ENCODE measurements at regions not wholly inside any gene's neighbourhood (a gene's known extent, or its start where the extent isn't known, plus 50 kb on each side); places are given as distances from the start of the nearest gene placed in this dataset.

- no peaks in the 10 kb centered on the region for H3K27me3 ChIP-seq
- H3K9me3 ChIP-seq: no peaks in the 10 kb centered on the region
- no peak overlapping the region for H3K4me3 ChIP-seq
- intact Hi-C loops (cut with DNase I): no loop called here
- ATAC-seq (no peak), DNase-seq (no peak)
- TF ChIP-seq, protein P1, sequence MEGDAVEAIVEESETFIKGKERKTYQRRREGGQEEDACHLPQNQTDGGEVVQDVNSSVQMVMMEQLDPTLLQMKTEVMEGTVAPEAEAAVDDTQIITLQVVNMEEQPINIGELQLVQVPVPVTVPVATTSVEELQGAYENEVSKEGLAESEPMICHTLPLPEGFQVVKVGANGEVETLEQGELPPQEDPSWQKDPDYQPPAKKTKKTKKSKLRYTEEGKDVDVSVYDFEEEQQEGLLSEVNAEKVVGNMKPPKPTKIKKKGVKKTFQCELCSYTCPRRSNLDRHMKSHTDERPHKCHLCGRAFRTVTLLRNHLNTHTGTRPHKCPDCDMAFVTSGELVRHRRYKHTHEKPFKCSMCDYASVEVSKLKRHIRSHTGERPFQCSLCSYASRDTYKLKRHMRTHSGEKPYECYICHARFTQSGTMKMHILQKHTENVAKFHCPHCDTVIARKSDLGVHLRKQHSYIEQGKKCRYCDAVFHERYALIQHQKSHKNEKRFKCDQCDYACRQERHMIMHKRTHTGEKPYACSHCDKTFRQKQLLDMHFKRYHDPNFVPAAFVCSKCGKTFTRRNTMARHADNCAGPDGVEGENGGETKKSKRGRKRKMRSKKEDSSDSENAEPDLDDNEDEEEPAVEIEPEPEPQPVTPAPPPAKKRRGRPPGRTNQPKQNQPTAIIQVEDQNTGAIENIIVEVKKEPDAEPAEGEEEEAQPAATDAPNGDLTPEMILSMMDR (IDR thresholded peaks at IDR 0.05): no peak
- H3K27ac ChIP-seq: no peak overlapping the region
- H3K4me1 ChIP-seq: no peaks in the 10 kb centered on the region
- no peaks in the 10 kb centered on the region for H3K36me3 ChIP-seq
These were observed 114.3 kb upstream of the PLPPR1 start for GRCh38 chr9:100914266-100914665.

- Histone ChIP-seq H3K27ac (no peak overlapping the region), H3K9me3 (no peaks in the 10 kb centered on the region), H3K27me3 (no peaks in the 10 kb centered on the region), H3K36me3 (no peaks in the 10 kb centered on the region), H3K4me1 (no peaks in the 10 kb centered on the region), H3K4me3 (no peak overlapping the region)
- no peak for DNase-seq
- intact Hi-C loops (cut with DNase I): no loop called here
- no peak for ATAC-seq
- TF ChIP-seq, protein P1 (IDR thresholded peaks at IDR 0.05): no peak
These were observed 109.0 kb upstream of the PLPPR1 start for GRCh38 chr9:100919506-100919905.

- Histone ChIP-seq H3K4me1 (no peaks in the 10 kb centered on the region), H3K27ac (no peak overlapping the region), H3K4me3 (no peak overlapping the region), H3K9me3 (no peaks in the 10 kb centered on the region), H3K36me3 (no peaks in the 10 kb centered on the region), H3K27me3 (no peaks in the 10 kb centered on the region)
- DNase-seq: no peak
- TF ChIP-seq, protein P1 (IDR thresholded peaks at IDR 0.05): no peak
- ATAC-seq: no peak
- intact Hi-C loops (cut with DNase I): no loop called here
These were observed 102.2 kb upstream of the PLPPR1 start for GRCh38 chr9:100926366-100926765.

DNA sequence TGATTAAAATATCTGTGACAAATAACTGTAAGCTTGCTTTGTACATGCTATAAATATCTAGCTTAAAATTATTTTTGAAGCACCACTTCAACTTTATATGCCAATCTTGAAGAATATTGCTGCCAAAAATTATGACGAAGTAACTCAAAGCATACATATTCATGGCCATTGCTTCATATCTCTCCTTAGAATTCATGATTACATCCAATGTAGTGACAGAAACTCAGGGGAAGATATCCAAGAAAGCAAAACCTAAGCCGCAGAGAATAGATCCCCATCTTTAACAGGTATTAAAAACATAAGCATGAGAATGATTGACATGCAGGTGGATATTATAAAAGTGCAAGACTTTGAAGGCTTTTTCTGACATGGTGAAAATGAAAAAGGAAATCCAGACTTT is 100.8 kb upstream of the PLPPR1 start:
- Histone ChIP-seq H3K36me3 (no peaks in the 10 kb centered on the region), H3K27ac (no peak overlapping the region), H3K4me1 (no peaks in the 10 kb centered on the region), H3K4me3 (no peak overlapping the region), H3K9me3 (no peaks in the 10 kb centered on the region), H3K27me3 (no peaks in the 10 kb centered on the region)
- TF ChIP-seq, protein P1 (IDR thresholded peaks at IDR 0.05): no peak
- intact Hi-C loops (cut with DNase I): no loop called here
- ATAC-seq (no peak), DNase-seq (no peak)

DNA sequence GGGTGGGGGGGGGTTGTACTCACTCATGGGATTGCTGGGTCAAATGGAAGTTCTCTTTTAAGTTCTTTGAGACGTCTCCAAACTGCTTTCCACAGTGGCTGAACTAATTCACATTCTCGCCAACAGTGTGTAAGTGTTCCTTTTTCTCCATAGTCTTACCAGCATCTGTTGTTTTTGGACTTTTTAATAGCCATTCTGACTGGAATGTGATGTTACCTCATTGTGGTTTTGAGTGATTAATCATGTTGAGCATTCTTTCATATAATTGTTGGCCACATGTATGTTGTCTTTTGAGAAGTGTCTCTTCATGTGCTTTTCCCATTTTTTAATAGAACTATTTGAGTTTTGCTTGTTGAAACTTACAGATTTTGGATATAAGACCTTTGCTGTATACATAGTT is 94.9 kb upstream of the PLPPR1 start:
- intact Hi-C loops (cut with DNase I): no loop called here
- DNase-seq (no peak), ATAC-seq (no peak)

More for the DNA sequence above, 94.9 kb upstream of the PLPPR1 start:
- Histone ChIP-seq H3K27ac (no peak overlapping the region), H3K4me3 (no peak overlapping the region), H3K36me3 (no peaks in the 10 kb centered on the region), H3K27me3 (no peaks in the 10 kb centered on the region), H3K4me1 (no peaks in the 10 kb centered on the region), H3K9me3 (peaks cover 0 to 9% of the 10 kb centered on the region in 2 donors)
- TF ChIP-seq, protein P1 (IDR thresholded peaks at IDR 0.05): no peak
